Suppressor macrophage treated with lipopolysaccharide for 1 hour (primary cell): ENCODE measurements at regions not wholly inside any gene's neighbourhood (a gene's known extent, or its start where the extent isn't known, plus 50 kb on each side); places are given as distances from the start of the nearest gene placed in this dataset.

Experiments
- DNase-seq, 3 donors: peaks; one replicate each; pipeline ENCODE4 v3.0.0-alpha.2; 2020 to 2022

- peak in 1 of 3 donors; percentile 17 for DNase-seq
Observed at GRCh38 chr15:39326306-39326975, 254.4 kb upstream of the THBS1 start.

- DNase-seq, result peak; percentile 73 to 94 (median 91)
Observed at GRCh38 chr15:39327005-39327730, 253.7 kb upstream of the THBS1 start.

- DNase-seq, result peak in 2 of 3 donors; percentile 21 to 26
Observed at GRCh38 chr15:39330061-39330460, 250.8 kb upstream of the THBS1 start.

GRCh38 chr15:39331584-39331983 lies 249.3 kb upstream of the THBS1 start:
- no peak for DNase-seq

GRCh38 chr15:39332846-39333245 lies 248.0 kb upstream of the THBS1 start:
- no peak for DNase-seq

GRCh38 chr15:39333393-39333792 lies 247.5 kb upstream of the THBS1 start:
- no peak for DNase-seq

- DNase-seq, result no peak
Observed at GRCh38 chr15:39333896-39334295, 247.0 kb upstream of the THBS1 start.

- DNase-seq, result no peak
Observed at GRCh38 chr15:39336926-39337325, 244.0 kb upstream of the THBS1 start.

- DNase-seq, result no peak
Observed at GRCh38 chr15:39338251-39338650, 242.6 kb upstream of the THBS1 start.

GRCh38 chr15:39340903-39341645 lies 239.8 kb upstream of the THBS1 start:
- DNase-seq, result no peak

GRCh38 chr15:39344662-39345141 lies 236.2 kb upstream of the THBS1 start:
- DNase-seq, result no peak

GRCh38 chr15:39345176-39345575 lies 235.7 kb upstream of the THBS1 start:
- no peak for DNase-seq

- DNase-seq, result no peak
Observed at GRCh38 chr15:39347453-39347852, 233.4 kb upstream of the THBS1 start.

- no peak for DNase-seq
Observed at GRCh38 chr15:39350785-39351184, 230.1 kb upstream of the THBS1 start.

- peak in 2 of 3 donors; percentile 12 to 31 for DNase-seq
Observed at GRCh38 chr15:39354189-39354588, 226.7 kb upstream of the THBS1 start.

- no peak for DNase-seq
Observed at GRCh38 chr15:39357480-39358268, 223.2 kb upstream of the THBS1 start.

GRCh38 chr15:39358441-39359041 lies 222.3 kb upstream of the THBS1 start:
- DNase-seq, result no peak

GRCh38 chr15:39359771-39360170 lies 221.1 kb upstream of the THBS1 start:
- no peak for DNase-seq

GRCh38 chr15:39360452-39360851 lies 220.4 kb upstream of the THBS1 start:
- DNase-seq, result no peak

- DNase-seq, result no peak
Observed at GRCh38 chr15:39361497-39361896, 219.4 kb upstream of the THBS1 start.

GRCh38 chr15:39362821-39363561 lies 217.9 kb upstream of the THBS1 start:
- DNase-seq, result no peak
